ENCODE measurements at regions not wholly inside any gene's neighbourhood (a gene's known extent, or its start where the extent isn't known, plus 50 kb on each side); places are given as distances from the start of the nearest gene placed in this dataset.

DNA sequence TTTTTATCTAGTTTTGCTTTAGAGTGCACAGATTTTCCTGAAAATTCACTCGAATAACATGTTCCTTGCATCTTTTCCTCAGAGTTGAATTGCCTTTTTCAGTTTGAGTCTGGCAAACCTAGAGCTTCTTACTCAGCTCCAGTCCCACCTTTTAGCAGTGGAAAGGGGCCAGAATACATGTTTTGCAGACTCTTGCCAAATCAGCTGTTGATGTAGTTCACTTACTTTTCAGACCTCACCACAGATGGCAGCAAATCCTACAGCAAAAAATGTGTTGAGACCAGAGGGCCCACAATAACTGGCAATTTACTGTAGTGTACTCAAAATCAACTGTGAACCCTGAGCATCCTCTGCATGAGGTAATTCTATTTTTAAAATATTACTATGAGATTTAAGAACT lies 545.2 kb upstream of the ACO1 start:
- Histone ChIP-seq H2BK12ac (ENCODE audit: low read depth, low read length) (no peak overlapping the region), H4K91ac (replicated peaks; ENCODE audit: insufficient read length, low read length) (no peak overlapping the region), H2AK5ac (ENCODE audit: low read depth, low read length) (no peak overlapping the region), H3K4ac (replicated peaks; ENCODE audit: insufficient read length, low read depth, low read length) (no peak overlapping the region), H3K23me2 (ENCODE audit: low read depth, low read length) (no peaks in the 10 kb centered on the region), H2BK15ac (ENCODE audit: low read length) (no peak overlapping the region), H3K9ac (replicated peaks in 1 of 4; ENCODE audit: extremely low read depth in 1 of 4, low read depth in 3 of 4, low read length in 3 of 4) (no peak overlapping the region), H4K5ac (ENCODE audit: insufficient read length, low read depth, low read length) (no peak overlapping the region), H3K4me1 (replicated peaks in 1 of 4; ENCODE audit: control insufficient read depth in 3 of 4, insufficient read depth in 4 of 4, low read length in 3 of 4) (no peaks in the 10 kb centered on the region), H4K8ac (ENCODE audit: extremely low read depth, insufficient read depth, low read length) (no peak overlapping the region), H3K14ac (ENCODE audit: insufficient read length) (no peak overlapping the region), H3K27ac (ENCODE audit: low read depth, low read length) (no peak overlapping the region), H3K4me2 (ENCODE audit: insufficient read depth in 1 of 2, low read depth in 2 of 2, low read length in 2 of 2) (no peak overlapping the region), H2BK5ac (ENCODE audit: low read depth, low read length) (no peak overlapping the region), H3K9me3 (ENCODE audit: insufficient read depth in 2 of 2, low read depth in 1 of 2, low read length in 1 of 2) (no peaks in the 10 kb centered on the region), H3K36me3 (ENCODE audit: control insufficient read depth in 2 of 4, insufficient read depth in 4 of 4, low read length in 3 of 4) (no peaks in the 10 kb centered on the region), H3K79me1 (ENCODE audit: low read depth, low read length) (no peaks in the 10 kb centered on the region), H2BK20ac (ENCODE audit: low read length) (no peak overlapping the region), H3K56ac (replicated peaks; ENCODE audit: insufficient read length, low read depth, low read length) (no peak overlapping the region), H3K18ac (ENCODE audit: extremely low read depth, low read length) (no peak overlapping the region), H2AFZ (ENCODE audit: low read length) (0 out of 2 replicates have a peak overlapping the region, but pooled peaks have one; percentile 8), H3K79me2 (ENCODE audit: control insufficient read depth in 1 of 2, insufficient read depth in 2 of 2, low read length in 2 of 2) (no peaks in the 10 kb centered on the region), H4K20me1 (replicated peaks in 1 of 2; ENCODE audit: control insufficient read depth in 1 of 2, insufficient read depth in 2 of 2, low read length in 2 of 2) (no peaks in the 10 kb centered on the region), H2BK120ac (replicated peaks; ENCODE audit: low read depth, low read length) (no peak overlapping the region), H3K23ac (ENCODE audit: insufficient read length) (no peak overlapping the region), H3K4me3 (ENCODE audit: extremely low read depth in 1 of 4, insufficient read depth in 2 of 4, low read depth in 3 of 4, low read length in 4 of 4) (no peak overlapping the region), H3K27me3 (replicated peaks in 1 of 4; ENCODE audit: control insufficient read depth in 3 of 4, extremely low read depth in 1 of 4, insufficient read depth in 3 of 4, low read length in 3 of 4) (no peaks in the 10 kb centered on the region)
- WGBS, 2 experiments (ENCODE audit: extremely low coverage in 1 of 2, insufficient coverage in 1 of 2, insufficient read length in 1 of 2, insufficient replicate concordance in 2 of 2, low coverage in 1 of 2, low lambda C conversion rate in 2 of 2, missing lambda C conversion rate in 1 of 2): 82% methylated on average over 1 of the region's 1 CpG; no CpG with 5 or more reads in 1 of the 2 experiments
- peak; percentile 52 for FAIRE-seq
- no peak for DNase-seq (ENCODE audit: low read depth in 1 of 2, low spot score in 2 of 2)
- ChIA-PET POLR2A (ENCODE audit: partially characterized antibody) (no interaction called here), CTCF (ENCODE audit: partially characterized antibody) (interaction anchor here (0.6 to 1.5 kb wide), 3 partner anchors 8 to 425 kb away, joined by 3 to 4 read pairs (median 3); no protein-coding TSS in a partner anchor)
- TF ChIP-seq SAP30 (IDR thresholded peaks at IDR 0.05; ENCODE audit: insufficient read depth, insufficient replicate concordance, low read length) (no peak), SP4 (IDR thresholded peaks at IDR 0.05; ENCODE audit: low read length) (no peak), BRCA1 (IDR thresholded peaks at IDR 0.05; ENCODE audit: low read depth, low read length) (no peak), JUND (IDR thresholded peaks at IDR 0.05; ENCODE audit: low read length) (no peak), SP1 (IDR thresholded peaks at IDR 0.05; ENCODE audit: low read depth, low read length) (no peak), TAF1 (IDR thresholded peaks at IDR 0.05; ENCODE audit: low read depth, low read length) (no peak), TAF7 (optimal IDR thresholded peaks at IDR 0.05; ENCODE audit: borderline replicate concordance, low read depth, low read length) (no peak), POLR2A (IDR thresholded peaks at IDR 0.05; ENCODE audit: control extremely low read depth in 1 of 2, low read depth in 2 of 2, low read length in 2 of 2) (no peak), RAD21 (IDR thresholded peaks at IDR 0.05 in 1 of 2, conservative IDR thresholded peaks at IDR 0.05 in 1 of 2; ENCODE audit: low read depth in 2 of 2, low read length in 2 of 2) (peak; percentile 62), CTBP2 (IDR thresholded peaks at IDR 0.05; ENCODE audit: borderline replicate concordance, insufficient read depth, insufficient read length, low read length) (no peak)
- TF ChIP-seq, protein P1, sequence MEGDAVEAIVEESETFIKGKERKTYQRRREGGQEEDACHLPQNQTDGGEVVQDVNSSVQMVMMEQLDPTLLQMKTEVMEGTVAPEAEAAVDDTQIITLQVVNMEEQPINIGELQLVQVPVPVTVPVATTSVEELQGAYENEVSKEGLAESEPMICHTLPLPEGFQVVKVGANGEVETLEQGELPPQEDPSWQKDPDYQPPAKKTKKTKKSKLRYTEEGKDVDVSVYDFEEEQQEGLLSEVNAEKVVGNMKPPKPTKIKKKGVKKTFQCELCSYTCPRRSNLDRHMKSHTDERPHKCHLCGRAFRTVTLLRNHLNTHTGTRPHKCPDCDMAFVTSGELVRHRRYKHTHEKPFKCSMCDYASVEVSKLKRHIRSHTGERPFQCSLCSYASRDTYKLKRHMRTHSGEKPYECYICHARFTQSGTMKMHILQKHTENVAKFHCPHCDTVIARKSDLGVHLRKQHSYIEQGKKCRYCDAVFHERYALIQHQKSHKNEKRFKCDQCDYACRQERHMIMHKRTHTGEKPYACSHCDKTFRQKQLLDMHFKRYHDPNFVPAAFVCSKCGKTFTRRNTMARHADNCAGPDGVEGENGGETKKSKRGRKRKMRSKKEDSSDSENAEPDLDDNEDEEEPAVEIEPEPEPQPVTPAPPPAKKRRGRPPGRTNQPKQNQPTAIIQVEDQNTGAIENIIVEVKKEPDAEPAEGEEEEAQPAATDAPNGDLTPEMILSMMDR (IDR thresholded peaks at IDR 0.05; ENCODE audit: control extremely low read depth in 1 of 3, insufficient read depth in 1 of 3, low read depth in 1 of 3, low read length in 3 of 3): peak in 2 of 3 experiments; percentile 26 to 44; a peak in 3 of 4 replicates
